ENCODE measurements at regions not wholly inside any gene's neighbourhood (a gene's known extent, or its start where the extent isn't known, plus 50 kb on each side); places are given as distances from the start of the nearest gene placed in this dataset.
"Not testable (repeated sequence)": the region's sequence is repeated elsewhere in the genome, so short reads cannot be mapped to it uniquely, and the experiment has no call there.

GRCh38 chr15:20235728-20236127 is 305.9 kb downstream of the GOLGA6L6 start:
- not testable (repeated sequence) for TF ChIP-seq CTCF (IDR thresholded peaks at IDR 0.05; ENCODE audit: low read depth, low read length); POLR2A (IDR thresholded peaks at IDR 0.05; ENCODE audit: extremely low read depth, insufficient read length); MYC (IDR thresholded peaks at IDR 0.05; ENCODE audit: low read depth, low read length)

Data from NB4 (cell line).